GM12878 (cell line): ENCODE measurements at regions not wholly inside any gene's neighbourhood (a gene's known extent, or its start where the extent isn't known, plus 50 kb on each side); places are given as distances from the start of the nearest gene placed in this dataset.

Source experiments
- CEBPB ChIP-seq, 2 experiments: fragments of 150-350 bp in 1 of 2; IDR thresholded peaks; 2 replicates each; pipeline ENCODE4 v1.6.1; 2012 to 2014; ENCODE audit warnings: low read depth in 2 of 2, low read length in 2 of 2, borderline replicate concordance in 1 of 2, inconsistent platforms in 1 of 2
- CHD4 ChIP-seq: fragments of 200-600 bp; sonication (generic); IDR thresholded peaks from 2 replicates; pipeline ENCODE4 v1.6.1; 2016; ENCODE audit warnings: mild to moderate bottlenecking
- HSF1 ChIP-seq: fragments of 150-350 bp; IDR thresholded peaks from 2 replicates; pipeline ENCODE4 v1.6.1; 2014; ENCODE audit warnings: mild to moderate bottlenecking, low read depth, low read length
- NKRF ChIP-seq: fragments of 450-650 bp; conservative IDR thresholded peaks from 2 replicates; pipeline ENCODE4 v1.6.1; 2017; ENCODE audit warnings: mild to moderate bottlenecking, moderate library complexity
- NR2F1 ChIP-seq: fragments of 450-650 bp; conservative IDR thresholded peaks from 2 replicates; pipeline ENCODE4 v1.6.1; 2017; ENCODE audit warnings: mild to moderate bottlenecking
- PRDM15 ChIP-seq: fragments of 450-650 bp; formaldehyde crosslinking; IDR thresholded peaks from 2 replicates; pipeline ENCODE4 v1.4.0; 2020; ENCODE audit warnings: mild to moderate bottlenecking, moderate library complexity
- SMC3 ChIP-seq: IDR thresholded peaks from 2 replicates; pipeline ENCODE4 v1.6.1; 2011; ENCODE audit warnings: low read length, improper control_type of control experiment, borderline replicate concordance
- SUPT20H ChIP-seq: IDR thresholded peaks from 2 replicates; pipeline ENCODE4 v1.6.1; 2011; ENCODE audit warnings: low read depth, mild to moderate bottlenecking, low read length, moderate library complexity, borderline replicate concordance; ENCODE audit not compliant: control insufficient read depth
- TF ChIP-seq, protein P1 (sequence below): IDR thresholded peaks from 2 replicates; pipeline ENCODE4 v1.6.1; 2012; ENCODE audit warnings: improper control_type of control experiment, low read depth, low read length; ENCODE audit not compliant: insufficient replicate concordance

DNA sequence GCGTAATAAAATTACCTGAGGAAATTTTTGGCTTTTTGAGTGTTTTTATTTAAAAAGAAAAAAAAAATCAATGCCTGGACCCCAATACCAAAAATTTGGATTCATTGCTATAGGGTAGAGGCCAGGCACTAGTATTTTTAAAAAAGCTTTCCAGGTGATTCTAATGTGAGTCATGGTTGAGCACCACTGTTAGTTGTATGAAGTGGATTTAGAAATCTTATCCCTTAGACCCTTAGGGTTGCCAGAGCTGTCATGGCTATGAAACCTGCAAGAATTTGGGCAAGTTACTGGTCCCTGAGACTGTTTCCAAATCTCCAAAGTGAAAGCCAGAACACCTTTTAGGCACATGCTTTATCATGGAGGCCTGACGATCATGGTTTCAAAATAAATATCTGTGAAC, 262.5 kb downstream of the AHR start (continued):
- TF ChIP-seq, protein P1, sequence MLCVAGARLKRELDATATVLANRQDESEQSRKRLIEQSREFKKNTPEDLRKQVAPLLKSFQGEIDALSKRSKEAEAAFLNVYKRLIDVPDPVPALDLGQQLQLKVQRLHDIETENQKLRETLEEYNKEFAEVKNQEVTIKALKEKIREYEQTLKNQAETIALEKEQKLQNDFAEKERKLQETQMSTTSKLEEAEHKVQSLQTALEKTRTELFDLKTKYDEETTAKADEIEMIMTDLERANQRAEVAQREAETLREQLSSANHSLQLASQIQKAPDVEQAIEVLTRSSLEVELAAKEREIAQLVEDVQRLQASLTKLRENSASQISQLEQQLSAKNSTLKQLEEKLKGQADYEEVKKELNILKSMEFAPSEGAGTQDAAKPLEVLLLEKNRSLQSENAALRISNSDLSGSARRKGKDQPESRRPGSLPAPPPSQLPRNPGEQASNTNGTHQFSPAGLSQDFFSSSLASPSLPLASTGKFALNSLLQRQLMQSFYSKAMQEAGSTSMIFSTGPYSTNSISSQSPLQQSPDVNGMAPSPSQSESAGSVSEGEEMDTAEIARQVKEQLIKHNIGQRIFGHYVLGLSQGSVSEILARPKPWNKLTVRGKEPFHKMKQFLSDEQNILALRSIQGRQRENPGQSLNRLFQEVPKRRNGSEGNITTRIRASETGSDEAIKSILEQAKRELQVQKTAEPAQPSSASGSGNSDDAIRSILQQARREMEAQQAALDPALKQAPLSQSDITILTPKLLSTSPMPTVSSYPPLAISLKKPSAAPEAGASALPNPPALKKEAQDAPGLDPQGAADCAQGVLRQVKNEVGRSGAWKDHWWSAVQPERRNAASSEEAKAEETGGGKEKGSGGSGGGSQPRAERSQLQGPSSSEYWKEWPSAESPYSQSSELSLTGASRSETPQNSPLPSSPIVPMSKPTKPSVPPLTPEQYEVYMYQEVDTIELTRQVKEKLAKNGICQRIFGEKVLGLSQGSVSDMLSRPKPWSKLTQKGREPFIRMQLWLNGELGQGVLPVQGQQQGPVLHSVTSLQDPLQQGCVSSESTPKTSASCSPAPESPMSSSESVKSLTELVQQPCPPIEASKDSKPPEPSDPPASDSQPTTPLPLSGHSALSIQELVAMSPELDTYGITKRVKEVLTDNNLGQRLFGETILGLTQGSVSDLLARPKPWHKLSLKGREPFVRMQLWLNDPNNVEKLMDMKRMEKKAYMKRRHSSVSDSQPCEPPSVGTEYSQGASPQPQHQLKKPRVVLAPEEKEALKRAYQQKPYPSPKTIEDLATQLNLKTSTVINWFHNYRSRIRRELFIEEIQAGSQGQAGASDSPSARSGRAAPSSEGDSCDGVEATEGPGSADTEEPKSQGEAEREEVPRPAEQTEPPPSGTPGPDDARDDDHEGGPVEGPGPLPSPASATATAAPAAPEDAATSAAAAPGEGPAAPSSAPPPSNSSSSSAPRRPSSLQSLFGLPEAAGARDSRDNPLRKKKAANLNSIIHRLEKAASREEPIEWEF: no peak
- TF ChIP-seq SUPT20H (no peak), CHD4 (no peak), NR2F1 (no peak), PRDM15 (no peak), HSF1 (no peak), NKRF (no peak), SMC3 (no peak), CEBPB (IDR thresholded peaks at IDR 0.05; ENCODE audit: borderline replicate concordance in 1 of 2, low read depth in 2 of 2, low read length in 2 of 2) (no peak)
